DND-41 (cell line): ENCODE measurements at regions not wholly inside any gene's neighbourhood (a gene's known extent, or its start where the extent isn't known, plus 50 kb on each side); places are given as distances from the start of the nearest gene placed in this dataset.

Experiments
- ATAC-seq: fragments of 200-7000 bp; cut with Tn5 transposase; 3 replicates; pipeline ENCODE4 v1.9.1; 2021; ENCODE audit warnings: low read depth; ENCODE audit not compliant: insufficient read depth
- DNase-seq: peaks from one replicate; pipeline ENCODE4 v3.0.0-alpha.2; 2020
- H2AFZ ChIP-seq: 2 replicates; pipeline ENCODE4 v1.6.0; 2012; ENCODE audit warnings: low read depth, low read length
- H3K27ac ChIP-seq: 2 replicates; pipeline ENCODE4 v1.5.1; 2012; ENCODE audit warnings: low read length, inconsistent platforms
- H3K27me3 ChIP-seq: fragments of 200-600 bp; sonication (generic); 2 replicates; pipeline ENCODE4 v1.6.0; 2012; ENCODE audit warnings: low read length, mild to moderate bottlenecking, inconsistent platforms; ENCODE audit not compliant: insufficient read depth, poor library complexity
- H3K36me3 ChIP-seq: 2 replicates; pipeline ENCODE4 v1.5.1; 2012; ENCODE audit warnings: low read length, inconsistent platforms; ENCODE audit not compliant: insufficient read depth
- H3K4me1 ChIP-seq: 2 replicates; pipeline ENCODE4 v1.5.1; 2012; ENCODE audit warnings: mild to moderate bottlenecking, low read length; ENCODE audit not compliant: insufficient read depth
- H3K4me2 ChIP-seq: 2 replicates; pipeline ENCODE4 v1.6.0; 2012; ENCODE audit warnings: mild to moderate bottlenecking, moderate library complexity, low read length, inconsistent platforms; ENCODE audit not compliant: insufficient read depth
- H3K4me3 ChIP-seq, 2 experiments: fragments of 200-600 bp in 1 of 2; shearing (Covaris generic) in 1 of 2; 2 replicates each; pipeline ENCODE4 v1.5.1; 2012 to 2016; ENCODE audit warnings: inconsistent platforms in 2 of 2, low read length in 2 of 2, mild to moderate bottlenecking in 2 of 2, low read depth in 1 of 2, moderate library complexity in 1 of 2
- H3K79me2 ChIP-seq: 2 replicates; pipeline ENCODE4 v1.6.0; 2012; ENCODE audit warnings: low read length, inconsistent platforms; ENCODE audit not compliant: insufficient read depth
- H3K9ac ChIP-seq: 2 replicates; pipeline ENCODE4 v1.6.0; 2012; ENCODE audit warnings: low read depth, mild to moderate bottlenecking, inconsistent platforms, low read length, moderate library complexity
- H3K9me3 ChIP-seq: 2 replicates; pipeline ENCODE4 v1.5.1; 2012; ENCODE audit warnings: low read length, moderate library complexity, mild to moderate bottlenecking, inconsistent platforms; ENCODE audit not compliant: insufficient read depth, severe bottlenecking
- H4K20me1 ChIP-seq: 2 replicates; pipeline ENCODE4 v1.6.0; 2012; ENCODE audit warnings: low read length; ENCODE audit not compliant: insufficient read depth
- CTCF ChIP-seq: IDR thresholded peaks from 2 replicates; pipeline ENCODE4 v1.5.1; 2012; ENCODE audit warnings: borderline replicate concordance, low read length, moderate library complexity, mild to moderate bottlenecking; ENCODE audit not compliant: poor library complexity, severe bottlenecking; ENCODE audit errors: extremely low read depth
- EZH2 ChIP-seq: IDR thresholded peaks from 3 replicates; pipeline ENCODE4 v1.6.1; 2012; ENCODE audit warnings: borderline replicate concordance, low read depth, mild to moderate bottlenecking, moderate library complexity, low read length, inconsistent platforms; ENCODE audit not compliant: severe bottlenecking

GRCh38 chr10:121159670-121160069 lies 308.5 kb downstream of the WDR11 start:
- H3K36me3 ChIP-seq = no peaks in the 10 kb centered on the region
- no peak overlapping the region for H3K27ac ChIP-seq
- no peaks in the 10 kb centered on the region for H3K79me2 ChIP-seq
- no peak overlapping the region for H3K9ac ChIP-seq
- no peak overlapping the region for H3K4me3 ChIP-seq
- no peak overlapping the region for H2AFZ ChIP-seq
- ATAC-seq (no peak), DNase-seq (no peak)
- no peaks in the 10 kb centered on the region for H3K9me3 ChIP-seq
- H3K4me1 ChIP-seq = no peaks in the 10 kb centered on the region
- H3K4me2 ChIP-seq = no peak overlapping the region
- TF ChIP-seq EZH2 = no peak
- no peak for TF ChIP-seq CTCF
- H4K20me1 ChIP-seq = no peaks in the 10 kb centered on the region
- H3K27me3 ChIP-seq = no peaks in the 10 kb centered on the region

- H3K36me3 ChIP-seq = no peaks in the 10 kb centered on the region
- H3K4me2 ChIP-seq = no peak overlapping the region
- no peak overlapping the region for H3K9ac ChIP-seq
- no peaks in the 10 kb centered on the region for H3K79me2 ChIP-seq
- no peaks in the 10 kb centered on the region for H3K9me3 ChIP-seq
- ATAC-seq (no peak), DNase-seq (no peak)
- no peak for TF ChIP-seq EZH2
- no peak for TF ChIP-seq CTCF
- H3K4me3 ChIP-seq = no peak overlapping the region
- no peak overlapping the region for H2AFZ ChIP-seq
- H3K27ac ChIP-seq = no peak overlapping the region
- H3K4me1 ChIP-seq = no peaks in the 10 kb centered on the region
- no peaks in the 10 kb centered on the region for H3K27me3 ChIP-seq
- H4K20me1 ChIP-seq = no peaks in the 10 kb centered on the region
These were observed 314.1 kb downstream of the WDR11 start for GRCh38 chr10:121165276-121165675.

GRCh38 chr10:121167534-121168243 lies 316.5 kb downstream of the WDR11 start:
- Histone ChIP-seq H4K20me1 (no peaks in the 10 kb centered on the region), H2AFZ (no peak overlapping the region), H3K79me2 (no peaks in the 10 kb centered on the region), H3K4me1 (no peaks in the 10 kb centered on the region), H3K27ac (no peak overlapping the region), H3K27me3 (no peaks in the 10 kb centered on the region), H3K36me3 (no peaks in the 10 kb centered on the region), H3K9me3 (no peaks in the 10 kb centered on the region), H3K4me2 (no peak overlapping the region), H3K9ac (no peak overlapping the region), H3K4me3 (no peak overlapping the region)
- ATAC-seq (no peak), DNase-seq (no peak)
- no peak for TF ChIP-seq CTCF
- no peak for TF ChIP-seq EZH2
